Fibroblast of lung (primary cell): ENCODE measurements at regions not wholly inside any gene's neighbourhood (a gene's known extent, or its start where the extent isn't known, plus 50 kb on each side); places are given as distances from the start of the nearest gene placed in this dataset.

Experiments
- CTCF ChIP-seq, 2 donors: IDR thresholded peaks in 1 of 2; conservative IDR thresholded peaks in 1 of 2; 1 replicate in 1 of 2; 2 replicates in 1 of 2; pipeline ENCODE4 v1.5.1; 2011 to 2012; ENCODE audit warnings: low read length in 2 of 2, control low read depth in 1 of 2, inconsistent platforms in 1 of 2, low read depth in 1 of 2, mild to moderate bottlenecking in 1 of 2
- EZH2 ChIP-seq: IDR thresholded peaks from 2 replicates; pipeline ENCODE4 v1.5.1; 2012; ENCODE audit warnings: low read length, control low read depth, mild to moderate bottlenecking; ENCODE audit errors: missing control alignments

DNA sequence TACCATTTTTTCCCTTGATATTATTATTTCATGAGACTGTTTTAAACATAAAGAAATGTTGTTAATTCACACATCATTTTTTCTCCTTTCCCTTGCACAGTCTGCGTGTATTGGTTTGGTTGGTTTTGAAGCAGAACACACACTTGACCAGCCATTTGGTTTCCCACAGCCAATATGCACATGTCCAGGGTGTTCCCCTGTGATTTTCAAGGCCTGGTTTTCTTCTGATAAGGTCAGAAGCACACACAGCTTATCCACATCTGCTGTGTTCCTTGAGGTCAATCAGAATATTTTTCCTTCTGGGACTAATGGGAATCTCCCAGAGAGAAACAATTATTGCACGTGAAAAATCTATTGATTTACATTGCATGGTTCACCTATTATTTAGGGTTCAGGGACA is 103.2 kb upstream of the EFEMP1 start:
- no peak for TF ChIP-seq CTCF (conservative IDR thresholded peaks at IDR 0.05 in 1 of 2, IDR thresholded peaks at IDR 0.05 in 1 of 2; ENCODE audit: low read depth in 1 of 2, low read length in 2 of 2)
- no peak for TF ChIP-seq EZH2
